ENCODE measurements at regions not wholly inside any gene's neighbourhood (a gene's known extent, or its start where the extent isn't known, plus 50 kb on each side); places are given as distances from the start of the nearest gene placed in this dataset.

DNA sequence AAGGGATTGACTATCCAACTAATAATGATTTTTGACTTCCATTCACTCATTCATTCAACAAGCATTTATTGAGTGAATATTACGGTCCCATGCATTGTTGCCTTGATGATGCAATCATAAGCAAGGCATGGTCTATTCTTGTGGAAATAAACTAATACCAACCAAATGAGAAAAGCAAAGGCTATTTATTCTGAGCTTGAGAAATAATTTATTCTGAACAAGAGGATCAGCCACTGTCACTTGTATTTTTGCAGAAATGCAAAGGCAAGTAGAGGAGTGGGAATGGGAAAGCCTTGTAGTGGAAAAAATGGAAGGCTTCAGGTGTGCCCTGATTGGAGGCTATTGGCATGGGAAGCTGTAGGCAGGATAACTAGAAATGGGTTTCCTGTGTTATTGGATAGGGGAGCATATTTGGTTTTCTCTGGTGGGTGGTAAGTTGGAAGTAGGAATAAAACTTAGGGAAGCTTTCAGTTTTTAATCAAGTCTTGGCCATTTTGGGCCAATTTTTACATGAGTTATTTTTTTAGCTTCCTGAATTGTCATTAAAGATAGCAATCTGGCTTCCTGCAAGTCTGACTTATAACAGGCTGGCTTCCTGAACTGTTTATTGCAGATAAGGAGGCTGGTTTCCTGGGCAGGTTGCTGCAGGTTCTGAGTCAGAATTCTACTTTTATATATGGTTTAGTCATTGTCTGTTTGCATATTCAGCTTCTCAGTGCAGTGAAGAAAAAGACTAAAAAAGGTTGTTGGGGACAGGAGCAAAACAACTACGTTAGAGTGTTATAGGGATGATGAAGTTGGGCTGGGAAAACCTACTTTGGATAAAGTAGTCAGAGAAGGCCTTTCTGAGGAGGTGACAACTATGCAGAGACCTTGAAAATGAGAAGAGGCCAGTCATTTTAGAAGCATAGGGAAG lies 106.7 kb downstream of the APIP start:
- TF ChIP-seq POLR2A (IDR thresholded peaks at IDR 0.05; ENCODE audit: low read depth, low read length), result no peak
- TF ChIP-seq POLR2AphosphoS5 (IDR thresholded peaks at IDR 0.05; ENCODE audit: low read depth, low read length), result no peak
- TF ChIP-seq TAF1 (IDR thresholded peaks at IDR 0.05; ENCODE audit: low read depth, low read length), result no peak
- TF ChIP-seq POU2F2 (IDR thresholded peaks at IDR 0.05; ENCODE audit: low read depth, low read length), result no peak
- TF ChIP-seq SPI1 (IDR thresholded peaks at IDR 0.05; ENCODE audit: low read depth, low read length), result no peak
- no peak for TF ChIP-seq PAX5 (IDR thresholded peaks at IDR 0.05; ENCODE audit: insufficient read depth, low read length, severe bottlenecking)
